Testis (tissue), 2 donors: ENCODE measurements at regions not wholly inside any gene's neighbourhood (a gene's known extent, or its start where the extent isn't known, plus 50 kb on each side); places are given as distances from the start of the nearest gene placed in this dataset.

ENCODE experiments used
- POLR2A ChIP-seq: fragments of 450-650 bp; IDR thresholded peaks from one replicate; pipeline ENCODE4 v1.6.1; 2017; ENCODE audit warnings: antibody characterized with exemption, mild to moderate bottlenecking, moderate library complexity
- TF ChIP-seq, protein P1 (sequence below), 3 experiments: fragments of 450-650 bp in 2 of 3; fragments of 200-600 bp in 1 of 3; sonication (generic) in 1 of 3; IDR thresholded peaks; one replicate each; pipeline ENCODE4 v1.5.1; 2016 to 2019; ENCODE audit warnings: antibody characterized with exemption in 3 of 3, mild to moderate bottlenecking in 2 of 3, moderate library complexity in 1 of 3

DNA sequence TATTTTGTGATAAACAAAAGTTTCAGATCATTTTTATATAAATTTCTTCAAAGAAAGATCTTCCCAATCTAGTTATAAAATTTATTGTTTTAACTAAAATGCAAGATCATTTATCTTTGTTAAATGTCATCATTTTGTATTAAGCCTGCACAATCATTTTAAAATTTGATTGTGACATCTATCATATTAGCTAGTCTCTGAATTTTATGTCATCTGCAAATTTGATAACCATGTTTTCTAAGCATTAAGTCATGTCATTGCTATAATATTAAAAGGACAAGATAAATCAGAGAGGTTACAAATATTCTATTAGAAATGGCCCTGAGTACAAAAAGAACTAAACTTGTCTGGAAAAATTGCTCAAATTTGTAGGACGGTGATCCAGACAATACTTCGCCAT is 175.9 kb downstream of the PTN start:
- TF ChIP-seq POLR2A = no peak
- TF ChIP-seq, protein P1, sequence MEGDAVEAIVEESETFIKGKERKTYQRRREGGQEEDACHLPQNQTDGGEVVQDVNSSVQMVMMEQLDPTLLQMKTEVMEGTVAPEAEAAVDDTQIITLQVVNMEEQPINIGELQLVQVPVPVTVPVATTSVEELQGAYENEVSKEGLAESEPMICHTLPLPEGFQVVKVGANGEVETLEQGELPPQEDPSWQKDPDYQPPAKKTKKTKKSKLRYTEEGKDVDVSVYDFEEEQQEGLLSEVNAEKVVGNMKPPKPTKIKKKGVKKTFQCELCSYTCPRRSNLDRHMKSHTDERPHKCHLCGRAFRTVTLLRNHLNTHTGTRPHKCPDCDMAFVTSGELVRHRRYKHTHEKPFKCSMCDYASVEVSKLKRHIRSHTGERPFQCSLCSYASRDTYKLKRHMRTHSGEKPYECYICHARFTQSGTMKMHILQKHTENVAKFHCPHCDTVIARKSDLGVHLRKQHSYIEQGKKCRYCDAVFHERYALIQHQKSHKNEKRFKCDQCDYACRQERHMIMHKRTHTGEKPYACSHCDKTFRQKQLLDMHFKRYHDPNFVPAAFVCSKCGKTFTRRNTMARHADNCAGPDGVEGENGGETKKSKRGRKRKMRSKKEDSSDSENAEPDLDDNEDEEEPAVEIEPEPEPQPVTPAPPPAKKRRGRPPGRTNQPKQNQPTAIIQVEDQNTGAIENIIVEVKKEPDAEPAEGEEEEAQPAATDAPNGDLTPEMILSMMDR (IDR thresholded peaks at IDR 0.05) = no peak
